K562 (cell line): ENCODE measurements at regions not wholly inside any gene's neighbourhood (a gene's known extent, or its start where the extent isn't known, plus 50 kb on each side); places are given as distances from the start of the nearest gene placed in this dataset.

ENCODE experiments used
- ATAC-seq: fragments of 200-7000 bp; cut with Tn5 transposase; 3 replicates; pipeline ENCODE4 v1.9.1; 2020; ENCODE audit warnings: moderate library complexity
- BruUV-seq: library from RNA; stranded (reverse); fragments of 400-500 nt; replicated peaks from 2 replicates; lab custom pipeline; 2021; lab: Mats Ljungman, UMichigan
- CTCF ChIA-PET: fragments of 300-600 bp; formaldehyde crosslinking; extraction: SDS; loops from one replicate; lab custom pipeline; 2021; ENCODE audit warnings: low intra/inter-chr PET ratio; lab: Yijun Ruan, JAX
- POLR2A ChIA-PET: fragments of 300-600, 350-650 bp; sonication (Branson Sonifier 250); formaldehyde crosslinking; extraction: SDS; loops from one replicate; lab custom pipeline; 2021; ENCODE audit warnings: antibody characterized with exemption, inconsistent platforms; lab: Yijun Ruan, JAX
- DNase-seq, 4 experiments: peaks; one replicate each; pipeline versions ENCODE4 v3.0.0 to v3.0.0-alpha.2; 2011 to 2018; ENCODE audit warnings: low spot score in 3 of 4, mixed read lengths in 3 of 4; ENCODE audit errors: extremely low read depth in 1 of 4
- FAIRE-seq: peaks from 2 replicates; lab custom pipeline; 2011; peaks lifted over from hg19 to GRCh38; lab: Jason Lieb, UNC
- H2AFZ ChIP-seq: 2 replicates; pipeline ENCODE4 v1.6.0; 2011; ENCODE audit warnings: low read depth, low read length, control low read depth, inconsistent platforms
- H3K27ac ChIP-seq: fragments of 200-600 bp; 3 replicates; pipeline ENCODE4 v1.8.0; 2011; ENCODE audit warnings: low read depth, mild to moderate bottlenecking, control low read depth, inconsistent platforms, low read length, moderate library complexity, mixed read lengths; ENCODE audit errors: extremely low read depth
- H3K27me3 ChIP-seq, 2 experiments: fragments of 300-600 bp in 1 of 2; 2 replicates in 1 of 2; 3 replicates in 1 of 2; pipeline versions ENCODE4 v1.6.0 to v1.8.0; 2011; ENCODE audit warnings: inconsistent platforms in 2 of 2, low read length in 2 of 2, mild to moderate bottlenecking in 1 of 2, mixed read lengths in 1 of 2, moderate library complexity in 1 of 2; ENCODE audit not compliant: control insufficient read depth in 2 of 2, insufficient read depth in 2 of 2
- H3K36me3 ChIP-seq: fragments of 300-600 bp; 3 replicates; pipeline ENCODE4 v1.8.0; 2011; ENCODE audit warnings: mild to moderate bottlenecking, low read length, inconsistent platforms; ENCODE audit not compliant: control insufficient read depth, insufficient read depth
- H3K4me1 ChIP-seq, 2 experiments: fragments of 200-600 bp in 1 of 2; replicated peaks in 1 of 2; 2 replicates in 1 of 2; 3 replicates in 1 of 2; pipeline versions ENCODE4 v1.5.1 to v1.8.0; 2011; ENCODE audit warnings: inconsistent platforms in 2 of 2, low read length in 2 of 2, mild to moderate bottlenecking in 1 of 2, mixed read lengths in 1 of 2, moderate library complexity in 1 of 2; ENCODE audit not compliant: control insufficient read depth in 2 of 2, insufficient read depth in 2 of 2
- H3K4me2 ChIP-seq: 2 replicates; pipeline ENCODE4 v1.6.1; 2011; ENCODE audit warnings: low read length, control low read depth, inconsistent platforms, mixed read lengths; ENCODE audit not compliant: insufficient read depth
- H3K4me3 ChIP-seq: fragments of 200-600 bp; sonication (generic), shearing (Covaris generic); 2 replicates; pipeline ENCODE4 v1.5.1; 2016; ENCODE audit warnings: control low read depth, inconsistent platforms
- H3K79me2 ChIP-seq: fragments of 200-600 bp; 3 replicates; pipeline ENCODE4 v1.8.0; 2011; ENCODE audit warnings: low read length, inconsistent platforms; ENCODE audit not compliant: control insufficient read depth, insufficient read depth
- H3K9ac ChIP-seq, 2 experiments: 2 replicates each; pipeline versions ENCODE4 v1.6.0 to v1.6.1; 2011; ENCODE audit warnings: low read depth in 2 of 2, low read length in 2 of 2, control low read depth in 1 of 2, inconsistent platforms in 1 of 2, mild to moderate bottlenecking in 1 of 2, mixed read lengths in 1 of 2; ENCODE audit not compliant: insufficient read depth in 1 of 2
- H3K9me1 ChIP-seq: one replicate; pipeline ENCODE4 v1.6.0; 2011; ENCODE audit warnings: inconsistent platforms, mild to moderate bottlenecking, low read length, moderate library complexity; ENCODE audit not compliant: control insufficient read depth, insufficient read depth
- H3K9me3 ChIP-seq: replicated peaks from 2 replicates; pipeline ENCODE4 v1.5.1; 2011; ENCODE audit warnings: low read depth, low read length, inconsistent platforms; ENCODE audit not compliant: control insufficient read depth, insufficient read depth
- H4K20me1 ChIP-seq: replicated peaks from 2 replicates; pipeline ENCODE4 v1.6.1; 2011; ENCODE audit warnings: low read length, inconsistent platforms, mixed read lengths; ENCODE audit not compliant: control insufficient read depth, insufficient read depth
- ESRRA ChIP-seq: fragments of 450-650 bp; IDR thresholded peaks from 2 replicates; pipeline ENCODE4 v1.6.1; 2014; ENCODE audit warnings: low read depth, mild to moderate bottlenecking, moderate library complexity, borderline replicate concordance
- MTA2 ChIP-seq: fragments of 450-650 bp; IDR thresholded peaks from 2 replicates; pipeline ENCODE4 v1.6.1; 2016; ENCODE audit warnings: low read depth
- RBM34 ChIP-seq: fragments of 200-400 bp; formaldehyde crosslinking; IDR thresholded peaks from 2 replicates; pipeline ENCODE4 v1.6.1; 2018; ENCODE audit warnings: low read length, borderline replicate concordance; ENCODE audit not compliant: insufficient read depth
- XRCC3 ChIP-seq: fragments of 450-650 bp; IDR thresholded peaks from 2 replicates; pipeline ENCODE4 v1.6.1; 2017; ENCODE audit warnings: mild to moderate bottlenecking, moderate library complexity
- ZC3H11A ChIP-seq: IDR thresholded peaks from 2 replicates; pipeline ENCODE4 v1.6.1; 2012; ENCODE audit warnings: low read depth, low read length, improper control_type of control experiment
- ZNF780A ChIP-seq: fragments of 250-450 bp; sonication (Bioruptor Pico); IDR thresholded peaks from 2 replicates; pipeline ENCODE4 v1.5.0; 2021; ENCODE audit warnings: mild to moderate bottlenecking
- WGBS: fragments of 100-300 bp; shearing (Covaris generic); methylation state at CpG from one replicate; pipeline ENCODE4 v1.1.6; 2016; ENCODE audit warnings: low coverage, mixed read lengths; ENCODE audit not compliant: insufficient coverage; ENCODE audit errors: missing lambda C conversion rate; 5-methylcytosine and 5-hydroxymethylcytosine counted together
- in situ Hi-C: fragments of 300-500 bp; cut with MboI; formaldehyde crosslinking; loops from 4 replicates; pipeline ENCODE4 v1.15.0; 2018; ENCODE audit warnings: inconsistent platforms, mixed read lengths
- intact Hi-C: fragments of 100-400 bp; cut with micrococcal nuclease; formaldehyde crosslinking; loops from 2 replicates; pipeline ENCODE4 v1.14.2; 2022

DNA sequence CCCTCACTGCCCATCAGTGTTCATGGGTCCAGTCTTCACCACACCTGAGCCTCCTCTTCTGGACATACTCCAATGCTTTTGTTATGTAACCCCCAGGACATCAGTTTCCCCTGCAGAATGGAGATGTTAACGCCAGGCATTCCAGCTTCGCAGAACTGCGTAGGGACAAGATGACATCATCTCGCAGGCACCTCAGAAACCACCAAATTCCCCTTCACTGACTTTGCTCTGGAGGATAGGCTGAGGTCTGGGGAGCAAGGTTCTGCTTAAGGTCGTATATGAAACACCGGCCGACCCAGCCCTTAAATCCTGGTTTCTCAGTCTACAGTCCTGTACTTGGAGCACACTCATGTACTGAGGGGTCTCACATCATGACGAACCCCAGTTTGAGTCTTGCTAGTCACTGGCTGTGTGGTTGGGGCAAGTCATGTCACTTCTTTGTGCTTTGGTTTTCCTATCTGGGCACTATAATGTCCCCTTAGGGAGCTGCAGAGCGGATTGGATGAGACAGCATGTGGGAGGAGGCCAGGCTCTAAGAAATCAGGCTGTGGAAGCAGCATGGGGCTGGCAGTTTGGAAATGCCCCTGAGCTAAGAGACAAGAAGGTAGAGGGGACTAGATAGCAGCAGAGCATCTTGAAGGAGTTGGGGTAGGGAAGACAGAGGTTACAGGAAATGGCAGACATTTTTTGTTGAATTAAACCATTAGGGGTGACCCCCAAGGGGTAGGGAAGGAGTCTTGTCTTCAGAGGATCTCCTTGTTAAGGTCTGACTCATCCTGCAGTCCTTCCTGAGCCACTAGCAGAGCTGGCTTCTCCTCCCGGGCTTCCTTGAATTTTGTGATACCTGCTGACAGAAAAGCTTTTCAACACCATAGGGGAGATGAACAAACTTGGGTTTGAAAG lies 138.3 kb downstream of the FOXD2 start:
- Histone ChIP-seq H3K79me2 (no peaks in the 10 kb centered on the region), H3K27me3 (peaks cover 32 to 80% of the 10 kb centered on the region in 2 experiments), H3K4me2 (no peak overlapping the region), H3K9me1 (no peaks in the 10 kb centered on the region), H3K27ac (no peak overlapping the region), H3K9me3 (no peaks in the 10 kb centered on the region), H3K4me3 (no peak overlapping the region), H3K4me1 (peaks cover 0 to 3% of the 10 kb centered on the region in 2 experiments; a peak in 1 of 5 replicates)
- no TSS peak for BruUV-seq
- FAIRE-seq = no peak
- CTCF ChIA-PET = no interaction called here
- in situ Hi-C loops = no loop called here
- no peak for ATAC-seq
- TF ChIP-seq MTA2 (no peak), XRCC3 (no peak), ZNF780A (CRISPR knock-in tag) (no peak)
- TF ChIP-seq, all 486 proteins: peak for 0
- DNase-seq = no peak
- Histone ChIP-seq H3K9ac (no peak overlapping the region), H3K36me3 (no peaks in the 10 kb centered on the region), H2AFZ (no peak overlapping the region), H4K20me1 (peaks cover 6% of the 10 kb centered on the region; the same call in 1 of the 2 replicates)
- intact Hi-C loops = no loop called here
- POLR2A ChIA-PET = interaction anchor here (0.5 to 1.0 kb wide), 2 partner anchors 9 to 50 kb away, joined by 3 to 6 read pairs; no protein-coding TSS in a partner anchor
- WGBS = 1% methylated on average over 10 of the region's 10 CpGs

DNA sequence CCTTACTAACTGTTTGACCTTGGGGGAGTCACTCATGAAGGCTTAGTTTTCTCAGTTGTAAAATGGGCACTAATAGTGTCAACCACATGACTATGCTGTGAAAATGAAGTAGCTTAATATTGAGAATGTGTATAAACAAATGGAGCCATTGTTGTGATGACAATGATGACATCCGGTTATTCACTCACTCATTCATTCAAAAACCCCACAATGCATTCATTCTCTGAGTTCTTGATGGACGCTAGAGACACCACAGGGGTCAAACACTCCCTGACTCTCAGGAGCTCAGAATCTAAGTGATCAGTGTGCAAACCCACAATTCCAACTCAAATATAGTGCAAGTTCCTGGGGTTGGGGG lies 138.9 kb downstream of the FOXD2 start:
- POLR2A ChIA-PET = interaction anchor here (0.5 to 1.0 kb wide), 2 partner anchors 10 to 50 kb away, joined by 3 to 6 read pairs; no protein-coding TSS in a partner anchor
- no peak for FAIRE-seq
- Histone ChIP-seq H3K9ac (no peak overlapping the region), H3K27me3 (peaks cover 34 to 78% of the 10 kb centered on the region in 2 experiments), H3K4me3 (no peak overlapping the region), H4K20me1 (peaks cover 6% of the 10 kb centered on the region; the same call in 1 of the 2 replicates), H3K79me2 (no peaks in the 10 kb centered on the region), H3K27ac (no peak overlapping the region), H3K4me2 (no peak overlapping the region), H3K9me1 (no peaks in the 10 kb centered on the region), H3K36me3 (no peaks in the 10 kb centered on the region), H3K9me3 (no peaks in the 10 kb centered on the region), H3K4me1 (peaks cover 0 to 3% of the 10 kb centered on the region in 2 experiments; a peak in 1 of 5 replicates), H2AFZ (no peak overlapping the region)
- 3% methylated on average over 2 of the region's 2 CpGs for WGBS
- TF ChIP-seq RBM34 (no peak), ESRRA (peak; percentile 67; the same call in 1 of the 2 replicates), ZC3H11A (no peak)
- CTCF ChIA-PET = no interaction called here
- no peak for DNase-seq
- in situ Hi-C loops = no loop called here
- intact Hi-C loops = no loop called here
- no TSS peak for BruUV-seq
- no peak for ATAC-seq
